ENCODE measurements at regions not wholly inside any gene's neighbourhood (a gene's known extent, or its start where the extent isn't known, plus 50 kb on each side); places are given as distances from the start of the nearest gene placed in this dataset.

DNA sequence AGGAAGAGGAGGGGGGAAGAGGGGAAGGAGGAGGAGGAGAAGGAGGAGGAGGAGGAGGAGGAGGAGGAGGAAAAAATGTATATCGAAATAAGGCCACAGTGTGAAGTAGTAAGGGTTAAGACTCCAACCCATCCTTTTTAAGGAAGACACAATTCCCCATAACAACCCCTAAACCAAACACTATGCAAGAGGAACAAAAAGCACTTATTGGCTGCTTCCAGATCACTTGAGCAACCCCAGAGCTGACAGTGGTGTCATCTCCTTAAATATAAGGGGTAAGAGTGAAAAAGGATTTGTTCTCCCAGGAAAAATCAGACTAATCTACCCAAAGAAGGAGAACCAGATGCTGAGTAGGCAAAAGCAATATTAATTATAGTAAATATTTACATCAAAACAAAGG, 169.1 kb upstream of the SASH1 start:
- TF ChIP-seq CTCF (IDR thresholded peaks at IDR 0.05): no peak
- Histone ChIP-seq H3K9me3 (no peaks in the 10 kb centered on the region), H3K36me3 (no peaks in the 10 kb centered on the region), H3K27ac (no peak overlapping the region), H3K27me3 (no peaks in the 10 kb centered on the region), H3K4me1 (no peaks in the 10 kb centered on the region), H3K4me3 (no peak overlapping the region)
- DNase-seq (ENCODE audit: low spot score in 2 of 2): no peak
- intact Hi-C loops (cut with DNase I): no loop called here

DNA sequence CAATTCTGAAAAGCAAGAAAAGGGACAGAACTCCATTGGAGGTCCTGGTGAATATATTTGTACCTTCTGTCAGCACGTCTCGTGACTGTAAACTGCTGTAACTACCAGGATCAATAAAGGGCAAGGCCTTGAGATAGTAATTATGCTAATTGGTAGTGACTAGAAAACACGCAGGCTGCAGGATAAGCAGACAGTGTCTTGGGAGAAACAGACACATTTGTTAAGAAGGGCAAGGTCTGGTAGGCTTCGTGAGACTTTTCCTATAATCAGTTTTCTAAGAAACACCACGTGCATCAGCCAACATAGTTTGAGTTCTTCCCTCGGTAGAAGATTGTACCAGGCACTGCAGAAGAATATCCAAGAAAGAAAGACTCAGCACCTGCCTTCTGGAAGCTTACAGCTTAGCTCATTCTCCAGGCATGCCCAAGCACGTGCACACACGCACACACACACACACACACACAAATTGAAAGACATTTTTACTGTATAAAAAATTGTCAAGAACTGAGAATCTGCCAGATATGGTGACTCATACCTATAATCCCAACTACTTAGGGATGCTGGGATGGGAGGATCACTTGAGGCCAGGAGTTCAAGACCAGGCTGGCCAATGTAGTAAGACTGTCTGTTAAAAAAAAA, 167.0 kb upstream of the SASH1 start:
- intact Hi-C loops (cut with DNase I): loop anchor here (5.0 kb wide), 1 partner anchor 357 kb away; no protein-coding TSS in a partner anchor
- no peak for DNase-seq (ENCODE audit: low spot score in 2 of 2)
- H3K27me3 ChIP-seq: no peaks in the 10 kb centered on the region
- H3K4me1 ChIP-seq: no peaks in the 10 kb centered on the region
- no peak overlapping the region for H3K4me3 ChIP-seq
- no peak overlapping the region for H3K27ac ChIP-seq
- no peak for TF ChIP-seq CTCF (IDR thresholded peaks at IDR 0.05)
- H3K9me3 ChIP-seq: no peaks in the 10 kb centered on the region
- H3K36me3 ChIP-seq: no peaks in the 10 kb centered on the region

DNA sequence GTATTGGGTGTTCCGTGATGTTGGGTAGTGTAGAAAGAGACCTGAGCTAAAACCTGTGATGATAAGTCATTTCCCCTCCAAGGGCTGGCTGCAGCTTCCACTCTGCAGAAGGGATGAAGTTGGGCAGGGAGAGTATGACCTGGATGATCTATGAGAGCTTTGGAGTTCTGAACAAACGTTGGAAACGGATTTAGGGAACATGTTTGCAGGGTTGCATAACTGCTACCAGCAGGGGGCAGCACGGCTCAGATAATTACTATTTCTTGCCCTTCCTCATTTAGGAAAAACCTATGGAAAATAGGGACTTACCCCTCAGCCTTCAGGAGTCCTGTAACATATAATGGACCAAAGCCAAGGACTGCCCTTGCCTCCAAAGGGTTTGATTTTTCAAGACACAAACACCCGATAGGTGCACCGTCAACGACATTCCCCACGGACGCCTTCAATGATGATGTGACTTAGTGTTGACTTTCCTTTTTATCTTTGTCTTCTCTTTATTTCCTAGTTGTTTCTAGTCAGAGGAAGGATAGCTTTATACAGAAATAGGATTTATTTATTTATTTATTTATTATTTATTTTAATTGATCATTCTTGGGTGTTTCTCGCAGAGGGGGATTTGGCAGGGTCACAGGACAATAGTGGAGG, 164.9 kb upstream of the SASH1 start:
- Histone ChIP-seq H3K27ac (no peak overlapping the region), H3K9me3 (no peaks in the 10 kb centered on the region), H3K4me3 (no peak overlapping the region), H3K4me1 (no peaks in the 10 kb centered on the region), H3K36me3 (no peaks in the 10 kb centered on the region), H3K27me3 (no peaks in the 10 kb centered on the region)
- peak in 1 of 2 donors; percentile 81 for DNase-seq (ENCODE audit: low spot score in 2 of 2)
- peak; percentile 77 to 85 (median 82) for TF ChIP-seq CTCF (IDR thresholded peaks at IDR 0.05)
- intact Hi-C loops (cut with DNase I): loop anchor here (1.0 to 5.0 kb wide), 3 partner anchors 74 to 355 kb away; no protein-coding TSS in a partner anchor

- no peak overlapping the region for H3K4me3 ChIP-seq
- no peaks in the 10 kb centered on the region for H3K27me3 ChIP-seq
- H3K27ac ChIP-seq: no peak overlapping the region
- no peaks in the 10 kb centered on the region for H3K4me1 ChIP-seq
- H3K9me3 ChIP-seq: no peaks in the 10 kb centered on the region
- DNase-seq (ENCODE audit: low spot score in 2 of 2): no peak
- no peaks in the 10 kb centered on the region for H3K36me3 ChIP-seq
- intact Hi-C loops (cut with DNase I): loop anchor here (5.0 kb wide), 1 partner anchor 353 kb away; no protein-coding TSS in a partner anchor
- peak in 2 of 3 experiments; percentile 35 to 49 for TF ChIP-seq CTCF (IDR thresholded peaks at IDR 0.05)
These were observed 162.9 kb upstream of the SASH1 start for GRCh38 chr6:148179786-148180185.

DNA sequence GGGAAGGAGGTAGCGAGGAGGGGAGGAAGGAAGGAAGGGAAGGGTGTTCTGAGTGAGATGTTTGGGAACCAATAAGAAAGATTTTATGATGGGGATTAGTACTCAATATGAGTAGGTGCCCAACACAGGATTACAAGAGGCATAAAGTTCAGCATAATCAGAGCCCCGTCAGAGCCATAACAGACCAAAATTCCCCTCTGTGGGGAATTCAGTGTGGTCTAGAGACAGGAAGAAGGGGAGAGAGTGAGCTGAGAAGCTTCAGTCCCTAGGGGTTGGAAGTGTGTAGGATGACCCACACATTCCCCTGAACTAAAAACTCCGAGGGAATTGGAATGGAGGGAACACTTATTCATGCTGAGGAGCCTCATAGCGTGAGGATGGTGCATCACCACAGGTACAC, 160.3 kb upstream of the SASH1 start:
- TF ChIP-seq CTCF (IDR thresholded peaks at IDR 0.05): no peak
- Histone ChIP-seq H3K4me3 (no peak overlapping the region), H3K36me3 (no peaks in the 10 kb centered on the region), H3K27me3 (no peaks in the 10 kb centered on the region), H3K27ac (no peak overlapping the region), H3K4me1 (no peaks in the 10 kb centered on the region), H3K9me3 (no peaks in the 10 kb centered on the region)
- intact Hi-C loops (cut with DNase I): no loop called here
- DNase-seq (ENCODE audit: low spot score in 2 of 2): no peak

All from ascending aorta (tissue), 2 donors.